Stimulated activated CD4-positive, alpha-beta T cell treated with anti-CD3 and anti-CD28 coated beads, Interleukin-12 subunit alpha, Interleukin-12 subunit beta, amount 100 ng/mL, for 48 hours (primary cell): ENCODE measurements at regions not wholly inside any gene's neighbourhood (a gene's known extent, or its start where the extent isn't known, plus 50 kb on each side); places are given as distances from the start of the nearest gene placed in this dataset.
"Not testable (repeated sequence)": the region's sequence is repeated elsewhere in the genome, so short reads cannot be mapped to it uniquely, and the experiment has no call there.

ENCODE experiments used
- DNase-seq, 3 donors: peaks; one replicate each; pipeline ENCODE4 v3.0.0-alpha.2; 2020; ENCODE audit warnings: low read depth in 2 of 3, low spot score in 1 of 3

- no peak for DNase-seq
Observed at GRCh38 chr15:45804028-45804427, 169.2 kb downstream of the SQOR start.

GRCh38 chr15:45810201-45810600 lies 175.4 kb downstream of the SQOR start:
- no peak for DNase-seq

GRCh38 chr15:45812200-45812599 lies 177.4 kb downstream of the SQOR start:
- DNase-seq = no peak

- DNase-seq = not testable (repeated sequence)
Observed at GRCh38 chr15:45817578-45817977, 182.7 kb downstream of the SQOR start.

- no peak for DNase-seq
Observed at GRCh38 chr15:45821390-45821789, 186.6 kb downstream of the SQOR start.

GRCh38 chr15:45822968-45823367 lies 188.1 kb downstream of the SQOR start:
- DNase-seq = not testable (repeated sequence)

GRCh38 chr15:45827275-45827674 lies 192.4 kb downstream of the SQOR start:
- no peak for DNase-seq

GRCh38 chr15:45827766-45828165 lies 192.9 kb downstream of the SQOR start:
- DNase-seq = no peak

- DNase-seq = no peak
Observed at GRCh38 chr15:45829336-45830153, 194.7 kb downstream of the SQOR start.

- no peak for DNase-seq
Observed at GRCh38 chr15:45831787-45832186, 197.0 kb downstream of the SQOR start.

GRCh38 chr15:45834622-45835021 lies 199.8 kb downstream of the SQOR start:
- no peak for DNase-seq

GRCh38 chr15:45842151-45842550 lies 207.3 kb downstream of the SQOR start:
- no peak for DNase-seq

- DNase-seq = no peak
Observed at GRCh38 chr15:45847645-45848044, 212.8 kb downstream of the SQOR start.

GRCh38 chr15:45849136-45849535 lies 214.3 kb downstream of the SQOR start:
- no peak for DNase-seq

- DNase-seq = no peak
Observed at GRCh38 chr15:45854455-45855202, 219.8 kb downstream of the SQOR start.

GRCh38 chr15:45855210-45855906 lies 220.5 kb downstream of the SQOR start:
- no peak for DNase-seq

- no peak for DNase-seq
Observed at GRCh38 chr15:45855907-45856579, 221.2 kb downstream of the SQOR start.

- no peak for DNase-seq
Observed at GRCh38 chr15:45857291-45857690, 222.5 kb downstream of the SQOR start.

GRCh38 chr15:45858491-45858890 lies 223.7 kb downstream of the SQOR start:
- DNase-seq = no peak

- no peak for DNase-seq
Observed at GRCh38 chr15:45862034-45862433, 227.2 kb downstream of the SQOR start.

- DNase-seq = no peak
Observed at GRCh38 chr15:45863881-45864580, 229.2 kb downstream of the SQOR start.
